CD14-positive monocyte (primary cell): ENCODE measurements at regions not wholly inside any gene's neighbourhood (a gene's known extent, or its start where the extent isn't known, plus 50 kb on each side); places are given as distances from the start of the nearest gene placed in this dataset.

Source experiments
- DNase-seq, 3 donors: peaks; one replicate each; pipeline ENCODE4 v3.0.0-alpha.2; 2011 to 2022
- H2AFZ ChIP-seq: 2 replicates; pipeline ENCODE4 v1.6.0; 2012; ENCODE audit warnings: mild to moderate bottlenecking, low read depth, low read length, inconsistent platforms; ENCODE audit not compliant: insufficient read depth, poor library complexity, severe bottlenecking
- H3K27ac ChIP-seq, 2 donors: 1 replicate in 1 of 2; 2 replicates in 1 of 2; pipeline ENCODE4 v1.5.1; 2012 to 2013; ENCODE audit warnings: low read length in 2 of 2, control low read depth in 1 of 2, inconsistent platforms in 1 of 2, low read depth in 1 of 2, mild to moderate bottlenecking in 1 of 2
- H3K27me3 ChIP-seq, 2 donors: one replicate each; pipeline versions ENCODE4 v1.6.0 to v1.6.1; 2011 to 2013; ENCODE audit warnings: low read length in 2 of 2; ENCODE audit not compliant: control insufficient read depth in 2 of 2, insufficient read depth in 2 of 2
- H3K36me3 ChIP-seq, 2 donors: replicated peaks in 1 of 2; 1 replicate in 1 of 2; 2 replicates in 1 of 2; pipeline versions ENCODE4 v1.5.1 to v1.6.1; 2012 to 2013; ENCODE audit warnings: low read length in 2 of 2, control low read depth in 1 of 2, inconsistent platforms in 1 of 2, mild to moderate bottlenecking in 1 of 2; ENCODE audit not compliant: insufficient read depth in 2 of 2, control insufficient read depth in 1 of 2
- H3K4me1 ChIP-seq, 2 donors: 1 replicate in 1 of 2; 2 replicates in 1 of 2; pipeline versions ENCODE4 v1.5.1 to v1.6.1; 2012 to 2013; ENCODE audit warnings: low read length in 2 of 2, control low read depth in 1 of 2, inconsistent platforms in 1 of 2, mild to moderate bottlenecking in 1 of 2, moderate library complexity in 1 of 2; ENCODE audit not compliant: insufficient read depth in 2 of 2, control insufficient read depth in 1 of 2
- H3K4me2 ChIP-seq: replicated peaks from 2 replicates; pipeline ENCODE3; 2012; ENCODE audit warnings: low read length, moderate library complexity, mild to moderate bottlenecking; ENCODE audit not compliant: poor library complexity, severe bottlenecking; ENCODE audit errors: extremely low read depth
- H3K4me3 ChIP-seq, 3 experiments: fragments of 200-600 bp in 1 of 3; sonication (generic) in 1 of 3; replicated peaks in 1 of 3; 1 replicate in 2 of 3; 2 replicates in 1 of 3; pipeline ENCODE4 v1.5.1; 2011 to 2013; ENCODE audit warnings: low read length in 3 of 3, mild to moderate bottlenecking in 3 of 3, control low read depth in 2 of 3, low read depth in 2 of 3, inconsistent platforms in 1 of 3, moderate library complexity in 1 of 3
- H3K79me2 ChIP-seq: 2 replicates; pipeline ENCODE4 v1.6.0; 2012; ENCODE audit warnings: mild to moderate bottlenecking, control low read depth, inconsistent platforms, low read length, moderate library complexity; ENCODE audit not compliant: insufficient read depth
- H3K9ac ChIP-seq: 2 replicates; pipeline ENCODE4 v1.6.0; 2017; ENCODE audit warnings: low read length, mild to moderate bottlenecking; ENCODE audit not compliant: insufficient read depth, poor library complexity, severe bottlenecking
- H3K9me3 ChIP-seq, 2 donors: replicated peaks in 1 of 2; 1 replicate in 1 of 2; 2 replicates in 1 of 2; pipeline versions ENCODE4 v1.5.1 to v1.6.1; 2012 to 2013; ENCODE audit warnings: low read length in 2 of 2, control low read depth in 1 of 2; ENCODE audit not compliant: control insufficient read depth in 1 of 2, insufficient read depth in 1 of 2
- H4K20me1 ChIP-seq: 2 replicates; pipeline ENCODE4 v1.6.0; 2012; ENCODE audit warnings: mild to moderate bottlenecking, low read length, control low read depth, moderate library complexity; ENCODE audit not compliant: insufficient read depth
- H3K27ac Mint-ChIP-seq, 7 donors: one replicate each; pipeline ENCODE4 v1.8.0; 2020; ENCODE audit warnings: mild to moderate bottlenecking in 7 of 7, mixed read lengths in 7 of 7, moderate library complexity in 6 of 7, inconsistent platforms in 2 of 7
- H3K27me3 Mint-ChIP-seq, 3 donors: one replicate each; pipeline ENCODE4 v1.8.0; 2021 to 2022; ENCODE audit warnings: low read depth in 3 of 3, mild to moderate bottlenecking in 3 of 3, mixed read lengths in 3 of 3, moderate library complexity in 3 of 3, inconsistent platforms in 1 of 3
- H3K36me3 Mint-ChIP-seq, 2 donors: one replicate each; pipeline ENCODE4 v1.8.0; 2020; ENCODE audit warnings: mixed read lengths in 2 of 2, inconsistent platforms in 1 of 2, mild to moderate bottlenecking in 1 of 2
- H3K4me1 Mint-ChIP-seq: one replicate; pipeline ENCODE4 v1.8.0; 2020; ENCODE audit warnings: mild to moderate bottlenecking, mixed read lengths
- H3K4me3 Mint-ChIP-seq, 2 donors: one replicate each; pipeline ENCODE4 v1.8.0; 2020; ENCODE audit warnings: mild to moderate bottlenecking in 2 of 2, mixed read lengths in 2 of 2, moderate library complexity in 1 of 2
- H3K9me3 Mint-ChIP-seq, 7 donors: one replicate each; pipeline ENCODE4 v1.8.0; 2020 to 2022; ENCODE audit warnings: mixed read lengths in 7 of 7, mild to moderate bottlenecking in 6 of 7, moderate library complexity in 6 of 7, inconsistent platforms in 2 of 7
- CTCF ChIP-seq: fragments of 200-600 bp; IDR thresholded peaks from one replicate; pipeline ENCODE4 v1.8.0; 2022; ENCODE audit warnings: antibody characterized with exemption, mild to moderate bottlenecking
- WGBS: methylation state at CpG from one replicate; pipeline ENCODE4 v1.1.5; 2013; ENCODE audit warnings: missing lambda C conversion rate; ENCODE audit not compliant: insufficient coverage; 5-methylcytosine and 5-hydroxymethylcytosine counted together
- intact Hi-C, 2 donors: fragments of 100-400 bp; cut with micrococcal nuclease; formaldehyde crosslinking; loops; one replicate each; pipeline versions ENCODE4 v1.15.0 to v1.15.1; 2023

- peaks cover 16% of the 10 kb centered on the region for H3K4me1 Mint-ChIP-seq
- intact Hi-C loops = no loop called here
- H3K27me3 Mint-ChIP-seq = peaks cover 20 to 31% (median 28%) of the 10 kb centered on the region in 3 donors
- Histone ChIP-seq H3K4me1 (no peaks in the 10 kb centered on the region), H3K27ac (no peak overlapping the region), H4K20me1 (no peaks in the 10 kb centered on the region), H3K36me3 (no peaks in the 10 kb centered on the region), H3K4me3 (no peak overlapping the region), H3K79me2 (no peaks in the 10 kb centered on the region), H3K4me2 (no peak overlapping the region), H3K27me3 (peaks cover 0 to 16% of the 10 kb centered on the region in 2 donors), H3K9ac (no peak overlapping the region), H3K9me3 (no peaks in the 10 kb centered on the region), H2AFZ (no peak overlapping the region)
- no peak overlapping the region for H3K4me3 Mint-ChIP-seq
- no peak for TF ChIP-seq CTCF
- no peak for DNase-seq
- H3K27ac Mint-ChIP-seq = no peak overlapping the region
- peaks cover 0 to 6% (median 0%) of the 10 kb centered on the region in 7 donors for H3K9me3 Mint-ChIP-seq
- H3K36me3 Mint-ChIP-seq = no peaks in the 10 kb centered on the region
- 92% methylated on average over 10 of the region's 10 CpGs for WGBS
Observed at GRCh38 chr10:124174673-124175645, 81.6 kb upstream of the CHST15 start.

GRCh38 chr10:124174071-124174566 is 80.7 kb upstream of the CHST15 start:
- Histone ChIP-seq H3K79me2 (no peaks in the 10 kb centered on the region), H2AFZ (no peak overlapping the region), H3K36me3 (no peaks in the 10 kb centered on the region), H3K4me2 (no peak overlapping the region), H3K4me3 (no peak overlapping the region), H3K9me3 (no peaks in the 10 kb centered on the region), H3K4me1 (no peaks in the 10 kb centered on the region), H3K27me3 (peaks cover 0 to 16% of the 10 kb centered on the region in 2 donors), H3K9ac (no peak overlapping the region), H4K20me1 (no peaks in the 10 kb centered on the region), H3K27ac (no peak overlapping the region)
- Mint-ChIP-seq H3K4me1 (peaks cover 16% of the 10 kb centered on the region), H3K27ac (no peak overlapping the region), H3K4me3 (no peak overlapping the region), H3K36me3 (no peaks in the 10 kb centered on the region), H3K27me3 (peaks cover 21 to 34% (median 26%) of the 10 kb centered on the region in 3 donors), H3K9me3 (peaks cover 0 to 6% (median 0%) of the 10 kb centered on the region in 7 donors)
- no peak for TF ChIP-seq CTCF
- intact Hi-C loops = no loop called here
- 96% methylated on average over 13 of the region's 15 CpGs for WGBS
- DNase-seq = no peak
